HS-5 (cell line): ENCODE measurements at regions not wholly inside any gene's neighbourhood (a gene's known extent, or its start where the extent isn't known, plus 50 kb on each side); places are given as distances from the start of the nearest gene placed in this dataset.

Source experiments
- DNase-seq: peaks from one replicate; pipeline ENCODE4 v3.0.0-alpha.2; 2012; ENCODE audit warnings: low read depth

DNA sequence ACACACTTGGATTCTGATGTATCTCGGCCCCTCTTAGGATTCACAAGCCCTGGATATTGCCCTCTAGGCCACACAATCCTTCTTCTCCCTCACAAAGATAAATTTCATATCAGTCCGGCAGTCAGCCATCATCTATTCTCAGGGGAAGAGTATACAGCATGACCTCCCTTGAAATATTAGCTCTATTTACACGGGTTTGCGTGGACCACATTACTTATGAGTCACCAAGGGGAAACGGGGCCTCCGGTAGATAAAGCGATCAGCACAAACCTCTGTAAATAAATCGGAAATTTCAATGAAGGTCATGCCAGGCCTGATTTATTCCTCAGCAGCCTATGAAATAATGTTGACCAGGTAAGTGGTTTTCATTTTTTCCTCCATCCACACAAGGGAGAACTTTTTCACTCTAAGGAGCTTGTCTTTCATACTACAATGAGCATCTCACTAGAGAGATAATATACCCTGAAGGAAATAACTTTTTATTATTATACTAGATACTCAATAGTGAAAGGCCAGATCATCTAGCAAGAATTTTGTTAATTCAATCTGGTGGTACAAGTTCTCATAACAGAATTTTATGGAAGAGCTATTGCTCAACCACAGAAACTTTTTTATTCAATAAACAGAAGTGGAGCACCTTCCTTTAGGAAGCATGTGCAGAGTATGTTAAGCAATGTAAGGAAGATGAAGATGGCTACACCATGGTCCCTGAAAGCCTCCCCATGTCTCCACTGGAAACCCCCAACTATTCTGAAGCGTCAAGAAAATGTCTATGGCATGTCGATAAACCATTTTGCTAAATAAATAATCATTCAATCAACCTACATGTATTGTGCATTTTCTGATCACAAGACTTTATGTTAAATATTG is 125.2 kb upstream of the PIK3C3 start:
- DNase-seq = no peak

DNA sequence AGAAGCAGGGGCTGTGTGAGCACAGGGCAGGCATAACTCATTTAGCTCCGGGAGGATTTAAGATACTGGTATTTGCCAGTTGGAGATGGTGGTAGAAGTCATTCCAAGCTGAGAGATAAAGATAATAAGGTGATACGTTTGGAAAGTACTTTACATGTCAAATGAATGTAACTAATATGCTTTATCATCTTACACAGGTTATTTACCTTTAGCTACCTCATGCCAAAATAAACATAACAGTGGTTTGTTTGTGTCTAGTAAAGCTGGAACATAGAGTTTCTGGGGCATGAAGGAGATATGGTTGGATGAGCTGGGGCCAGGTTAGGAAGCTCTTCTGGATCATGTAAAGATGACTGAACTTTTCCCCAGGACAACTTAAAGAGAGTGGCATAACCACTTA is 126.9 kb upstream of the PIK3C3 start:
- DNase-seq = no peak

DNA sequence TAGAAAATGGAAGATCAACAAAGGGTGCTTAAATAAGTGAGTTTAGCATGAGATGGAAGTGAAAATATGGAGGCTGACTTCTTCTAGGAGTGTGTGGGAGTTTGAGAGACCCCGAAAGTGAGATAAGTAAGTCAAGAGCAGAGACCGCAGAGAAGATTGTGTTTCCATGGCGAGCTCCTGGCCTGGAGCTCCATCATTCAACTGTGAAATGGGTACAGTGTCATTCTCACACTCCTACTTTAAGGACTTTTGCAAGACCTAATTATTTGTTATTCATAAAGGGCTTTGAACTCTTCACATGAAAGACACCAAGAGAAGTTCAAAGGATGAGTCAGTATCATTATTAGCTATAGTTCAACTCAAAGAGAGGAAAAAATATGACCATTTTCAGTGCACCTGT is 134.2 kb upstream of the PIK3C3 start:
- no peak for DNase-seq

DNA sequence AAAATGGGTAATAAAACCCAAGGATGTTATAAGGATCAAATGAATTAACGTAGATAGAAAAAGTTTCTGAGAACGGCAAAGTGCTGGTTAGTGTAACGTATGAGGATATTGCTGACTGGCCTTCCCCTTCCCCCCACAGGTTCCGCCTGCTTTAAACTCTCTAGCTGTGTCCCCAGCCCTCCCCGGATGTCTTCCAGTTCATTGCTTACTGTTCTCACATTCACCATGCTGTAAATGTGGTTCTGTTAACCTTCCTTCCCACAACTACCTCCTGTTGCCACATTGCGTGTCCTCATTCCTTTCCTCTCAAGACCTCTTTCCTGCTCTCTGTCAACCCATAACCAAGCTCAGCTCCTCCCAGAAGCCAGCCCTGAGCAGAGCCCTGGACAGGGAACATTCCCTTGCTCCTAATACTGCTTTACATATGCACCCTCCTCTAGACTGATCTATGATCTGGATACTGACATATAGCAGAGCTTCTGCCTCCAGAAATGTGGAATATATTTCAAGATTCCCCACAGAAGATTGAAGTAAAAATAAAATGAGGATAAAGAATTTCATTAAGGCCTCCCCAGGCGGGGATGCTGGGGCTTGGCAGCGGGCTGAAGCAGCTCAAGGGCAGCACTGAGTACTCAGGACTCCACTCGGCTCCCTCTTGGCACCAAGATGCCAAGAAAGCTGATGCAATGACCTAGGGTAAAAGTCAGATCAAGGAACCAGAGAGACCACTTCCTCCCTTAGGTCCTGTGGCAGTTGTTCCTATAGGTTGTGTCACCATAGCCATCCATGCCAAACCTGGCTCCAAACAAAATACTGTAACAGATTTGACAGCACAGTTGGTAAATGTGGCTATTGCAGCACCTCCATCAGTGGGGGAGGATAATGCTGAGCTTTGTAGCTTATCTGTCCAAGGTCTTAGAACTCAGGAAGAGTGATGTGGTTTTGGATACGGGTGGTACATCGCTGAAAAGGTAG is 136.4 kb upstream of the PIK3C3 start:
- DNase-seq = no peak

DNA sequence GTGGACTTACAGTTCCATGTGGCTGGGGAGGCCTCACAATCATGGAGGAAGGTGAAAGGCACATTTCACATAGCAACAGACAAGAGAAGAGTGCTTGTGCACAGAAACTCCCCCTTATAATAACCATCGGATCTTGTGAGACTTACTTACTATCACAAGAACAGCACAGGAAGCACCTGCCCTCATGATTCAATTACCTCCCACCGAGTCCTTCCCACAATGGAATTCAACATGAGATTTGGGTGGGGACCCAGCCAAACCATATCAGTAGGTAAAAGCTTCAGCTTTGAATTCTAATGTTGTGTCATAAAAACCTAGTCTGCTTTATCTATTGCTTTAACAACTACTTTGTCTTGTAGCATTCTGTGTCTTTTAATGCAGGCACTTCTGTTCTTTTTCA is 140.4 kb upstream of the PIK3C3 start:
- no peak for DNase-seq

DNA sequence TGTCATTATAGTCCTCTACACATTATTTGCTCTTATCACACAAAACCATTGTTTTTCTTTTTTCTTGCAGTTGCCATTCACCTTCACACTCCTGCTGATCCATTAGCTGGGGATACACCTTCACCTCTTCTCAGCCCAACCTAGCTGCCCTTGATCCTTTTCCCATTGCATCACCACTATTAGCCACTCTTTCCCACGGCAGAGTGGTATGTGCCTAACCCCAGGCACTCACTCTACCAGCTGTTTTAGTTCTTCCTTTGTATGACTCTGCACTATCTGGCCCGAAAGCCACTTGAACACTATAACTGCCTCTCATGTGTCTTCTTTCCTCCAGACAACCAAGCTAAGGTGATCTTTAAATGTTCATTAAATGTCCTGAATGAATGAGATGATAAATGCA is 145.4 kb upstream of the PIK3C3 start:
- DNase-seq = no peak

DNA sequence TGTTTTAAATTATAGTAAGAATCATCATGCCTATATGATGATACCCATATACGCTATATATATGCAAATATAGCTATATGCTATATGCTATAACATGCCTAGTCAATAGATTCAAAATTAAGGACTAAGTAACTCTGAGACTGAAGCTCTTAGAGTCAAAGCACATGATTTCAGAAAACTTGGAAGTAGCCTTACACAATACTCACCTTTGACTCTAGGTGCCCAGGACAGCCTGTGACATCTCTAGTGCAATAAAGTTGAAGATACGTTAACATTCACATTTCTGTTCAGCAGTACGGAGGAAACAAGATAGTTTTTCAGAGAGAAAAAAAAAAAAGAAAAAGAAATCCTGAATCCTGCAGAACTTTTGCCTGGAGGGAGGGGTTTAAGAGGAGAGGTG is 149.7 kb upstream of the PIK3C3 start:
- no peak for DNase-seq

DNA sequence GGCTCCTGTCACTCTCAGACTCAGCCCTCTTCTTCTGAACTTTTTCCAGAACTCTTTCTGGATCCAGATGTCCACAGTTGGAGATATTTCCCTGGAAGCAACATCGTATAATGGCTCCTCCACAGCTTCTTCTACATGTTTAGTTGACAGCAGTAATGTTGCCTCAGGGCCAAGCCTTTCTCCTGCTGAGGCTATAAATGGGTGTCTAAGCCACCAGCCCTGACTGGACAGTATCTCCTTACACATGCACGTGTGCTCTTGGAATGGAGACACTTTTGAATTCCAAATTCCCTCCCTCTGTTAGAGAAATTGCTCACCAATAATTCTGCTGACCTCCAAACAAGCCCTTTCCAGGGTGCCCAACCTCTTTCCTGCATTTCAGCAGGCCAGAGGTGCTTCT is 156.2 kb upstream of the PIK3C3 start:
- no peak for DNase-seq

DNA sequence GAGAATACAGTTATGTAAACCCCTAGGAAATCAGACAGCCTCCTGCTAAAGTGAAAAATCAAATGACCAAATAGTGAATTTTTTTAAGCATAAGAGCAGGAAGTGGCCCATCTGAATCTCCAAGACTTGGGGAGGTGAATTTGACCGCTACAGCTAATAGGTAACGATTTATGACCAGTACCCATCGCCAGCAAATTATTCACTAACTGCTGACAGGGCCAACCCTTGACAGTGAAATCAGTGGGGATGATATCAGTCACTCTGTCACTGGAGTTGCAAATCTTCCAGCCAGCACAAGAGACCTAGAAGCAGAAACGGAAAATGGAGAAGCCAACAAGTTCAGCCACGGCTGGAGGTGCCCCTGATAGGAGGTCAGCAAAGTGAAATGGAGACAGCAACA is 164.3 kb upstream of the PIK3C3 start:
- DNase-seq = no peak

DNA sequence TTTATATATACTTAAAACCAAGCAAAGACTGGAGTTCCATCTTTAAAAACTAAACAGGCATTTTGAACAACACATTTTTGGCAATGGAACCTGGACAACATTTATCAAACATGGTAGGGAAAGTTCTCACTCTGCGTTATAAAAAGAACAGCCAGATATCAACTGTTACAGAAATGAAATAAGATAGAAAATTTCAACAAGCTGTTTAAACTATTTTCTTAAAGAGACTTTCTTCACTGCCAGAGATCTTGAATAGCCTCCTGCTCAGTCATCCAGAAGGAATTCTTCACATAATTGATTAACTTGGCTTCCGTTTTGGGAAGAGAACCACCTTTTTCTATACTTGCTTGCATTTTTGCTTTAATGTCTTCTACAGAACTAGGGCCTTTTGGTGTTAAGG is 166.0 kb upstream of the PIK3C3 start:
- no peak for DNase-seq

DNA sequence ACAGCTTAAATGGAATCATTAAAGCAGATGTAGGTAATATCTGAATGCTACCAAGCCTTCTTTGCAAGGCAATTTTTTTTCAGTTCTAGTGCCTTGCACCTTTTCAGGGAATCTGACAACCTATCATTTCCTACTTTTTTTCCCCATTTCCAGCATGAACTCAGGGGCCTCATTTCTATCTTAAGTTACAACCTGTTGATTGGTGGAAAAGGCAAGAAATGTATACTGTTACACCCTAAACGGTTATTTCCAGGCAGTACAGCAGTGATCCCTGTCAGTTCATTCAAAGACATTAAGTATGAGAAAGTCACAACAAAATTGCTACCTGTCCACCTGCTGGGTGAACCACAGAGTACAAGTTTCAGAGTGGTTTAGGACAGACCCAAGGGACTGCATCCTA is 171.2 kb upstream of the PIK3C3 start:
- DNase-seq = no peak

DNA sequence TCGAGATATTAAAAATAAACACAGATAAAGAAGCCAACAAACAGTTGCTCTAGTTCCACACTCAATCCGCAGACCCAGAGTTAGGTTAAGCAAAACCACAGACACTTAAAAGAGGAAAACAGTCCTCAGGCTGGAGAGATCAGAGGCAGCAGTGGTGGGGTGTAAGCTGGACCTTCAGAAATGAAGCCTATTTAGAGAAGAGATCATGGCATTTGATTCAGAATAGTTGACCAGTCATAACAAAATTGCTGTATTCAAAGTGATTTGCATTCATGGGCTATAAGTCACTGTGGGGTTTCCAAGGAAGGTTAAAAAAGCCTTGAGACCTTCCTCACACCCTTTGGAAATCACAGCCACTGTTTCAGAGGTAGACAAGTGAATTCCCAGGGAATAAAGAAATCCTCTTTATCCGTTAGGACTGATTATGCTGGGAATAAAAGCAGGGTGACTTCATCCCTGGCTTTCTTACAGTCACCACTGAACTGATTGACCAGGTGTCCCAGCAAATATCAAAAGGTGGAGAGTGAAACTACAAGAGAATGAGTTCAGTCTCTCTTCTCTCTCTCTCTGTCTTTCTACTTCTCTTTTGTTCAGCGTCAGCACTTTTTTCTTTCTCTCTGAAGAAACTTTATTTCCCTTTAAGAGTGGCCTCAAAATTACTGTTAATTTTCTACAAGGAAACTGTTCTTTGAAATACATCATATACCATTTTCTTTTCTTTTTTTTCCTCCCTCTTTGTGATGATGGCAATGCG is 171.8 kb upstream of the PIK3C3 start:
- no peak for DNase-seq

DNA sequence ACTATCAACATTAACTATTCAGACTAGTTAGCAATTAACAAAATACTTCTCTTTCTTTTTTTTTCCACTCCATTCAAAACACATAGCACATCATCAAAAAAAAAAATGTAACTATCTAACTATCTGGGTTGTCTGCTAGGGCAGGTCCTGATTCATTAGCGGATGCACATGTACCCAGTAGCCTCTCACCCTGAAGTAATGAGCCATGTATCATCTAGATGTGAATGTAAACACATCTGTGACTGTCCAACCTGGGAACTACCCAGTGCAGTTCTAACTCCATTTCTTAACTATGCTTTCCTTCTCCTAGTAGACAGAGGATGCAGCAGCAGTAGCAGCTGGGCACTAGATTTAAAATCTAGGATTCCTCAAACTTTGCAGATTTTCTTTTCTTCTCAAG is 183.1 kb upstream of the PIK3C3 start:
- DNase-seq = no peak

DNA sequence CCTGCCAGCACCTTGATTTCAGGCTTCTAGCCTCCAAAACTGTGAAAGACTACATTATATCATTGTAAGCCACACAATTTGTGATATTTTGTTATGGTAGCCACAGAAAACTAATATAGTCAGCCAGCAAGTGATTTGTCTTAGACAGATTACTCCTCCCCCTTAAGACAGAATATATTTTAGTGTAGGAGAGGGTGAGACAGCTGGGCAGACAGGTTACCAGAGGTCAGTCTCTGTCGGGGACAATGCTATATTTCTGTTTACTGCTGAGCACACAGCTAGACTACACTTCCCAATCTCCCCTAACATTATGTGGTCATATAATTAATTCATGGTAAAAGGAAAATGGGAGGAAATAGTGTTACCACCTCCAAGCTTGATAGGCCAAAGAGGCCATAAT is 185.8 kb upstream of the PIK3C3 start:
- DNase-seq = no peak

DNA sequence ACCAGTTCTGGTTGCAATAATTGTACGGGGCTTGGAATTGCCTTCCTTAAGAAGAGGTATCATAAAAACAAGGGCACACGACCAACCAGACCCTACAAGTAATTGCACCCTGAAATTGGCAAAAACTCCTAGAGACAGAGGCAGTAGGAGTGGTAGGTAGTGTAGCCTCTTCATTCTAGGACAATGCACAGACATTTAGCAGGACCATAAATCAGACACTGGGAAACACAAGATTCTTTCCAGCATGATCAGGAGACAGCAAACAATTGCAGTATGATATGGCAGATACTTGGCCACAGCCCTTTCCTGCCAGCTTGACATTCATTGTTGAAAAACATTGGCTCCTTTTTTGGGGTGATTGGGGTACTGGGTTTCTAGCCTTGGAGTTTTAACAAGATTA is 186.6 kb upstream of the PIK3C3 start:
- DNase-seq = no peak

DNA sequence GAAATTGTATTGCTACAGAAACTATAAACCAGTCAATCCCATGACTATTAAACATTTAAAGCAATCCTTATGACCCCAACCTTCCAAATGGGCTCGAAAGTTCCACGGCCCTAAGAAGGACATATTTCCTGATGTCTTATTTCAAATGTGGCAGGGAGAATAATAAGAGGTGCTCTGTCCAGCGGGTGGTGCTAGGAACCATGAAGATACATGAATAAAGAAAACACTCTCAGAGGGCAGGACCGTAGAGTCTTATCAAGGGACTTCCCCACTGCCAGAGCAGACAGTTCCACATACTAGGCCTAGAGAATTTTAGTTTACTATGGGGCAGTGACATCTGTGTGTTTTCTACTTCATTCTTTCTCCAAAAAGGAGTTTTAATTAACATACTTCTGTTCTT is 187.1 kb upstream of the PIK3C3 start:
- DNase-seq = no peak

DNA sequence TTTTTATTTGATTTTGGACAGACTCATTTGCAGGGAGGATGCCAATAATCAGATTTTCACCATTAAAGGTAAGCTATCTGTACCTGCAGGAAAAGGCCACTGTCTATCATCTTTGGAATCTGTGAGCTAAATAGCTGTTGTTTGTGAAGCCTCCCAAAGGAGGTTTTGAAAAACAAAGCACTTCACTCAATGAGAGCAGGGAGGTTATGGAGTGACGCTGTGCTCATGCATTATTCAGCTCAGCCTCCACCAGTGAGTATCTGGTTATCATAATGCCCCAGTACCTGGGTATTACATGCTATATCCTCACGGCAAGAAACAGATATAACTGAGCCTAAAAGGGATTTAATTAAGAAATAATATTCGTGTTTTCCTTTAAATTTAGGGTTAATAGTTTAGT is 189.6 kb upstream of the PIK3C3 start:
- DNase-seq = no peak

DNA sequence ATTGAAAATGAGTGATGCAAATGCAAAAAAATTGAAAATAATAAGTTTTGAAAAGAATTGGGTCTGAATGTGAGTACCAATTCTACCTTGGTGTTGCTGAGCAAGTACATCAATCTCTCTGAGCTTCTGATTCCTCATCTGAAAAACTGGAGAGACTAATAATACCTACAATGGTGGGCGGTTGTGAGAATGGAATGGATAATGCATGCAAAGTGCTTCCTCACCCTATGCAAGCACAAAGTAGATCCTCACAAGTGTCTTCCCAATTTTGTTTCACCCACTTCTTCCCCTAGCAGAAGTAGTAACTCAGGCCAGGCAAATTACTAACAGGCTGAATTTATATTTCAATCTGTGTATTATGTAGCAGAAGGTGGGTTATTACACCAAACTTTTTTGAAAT is 191.7 kb upstream of the PIK3C3 start:
- no peak for DNase-seq

DNA sequence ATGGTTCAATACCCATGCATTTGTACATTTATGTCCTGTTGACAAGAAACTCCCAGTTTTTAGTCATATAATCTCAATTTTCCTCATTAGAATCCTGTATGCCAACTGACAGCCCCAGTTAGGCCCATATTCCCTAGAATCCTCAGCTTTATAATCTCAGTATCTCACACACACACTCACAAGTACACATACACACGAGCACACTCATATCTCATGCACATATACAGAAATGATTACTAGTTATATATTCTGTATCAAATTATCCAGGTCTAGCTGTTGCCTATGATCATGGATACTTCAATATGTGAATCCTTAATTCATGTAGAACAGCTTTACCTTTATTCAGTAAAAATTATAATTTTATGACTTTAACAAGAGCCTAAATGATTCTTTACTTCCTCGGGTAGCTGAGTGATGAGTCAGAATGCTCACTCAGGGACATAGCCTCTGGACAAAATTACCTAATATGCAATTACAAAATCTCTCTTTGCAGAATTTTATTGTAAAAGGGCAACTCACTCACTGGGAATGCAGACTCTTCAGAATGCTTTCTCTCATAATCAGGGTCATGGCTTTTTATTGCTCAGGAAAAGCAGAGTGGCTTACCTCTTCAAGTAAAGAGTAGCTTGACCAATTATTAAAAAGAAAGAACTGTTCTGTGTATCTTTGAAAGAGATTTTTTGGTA is 193.6 kb upstream of the PIK3C3 start:
- peak; percentile 73 for DNase-seq

DNA sequence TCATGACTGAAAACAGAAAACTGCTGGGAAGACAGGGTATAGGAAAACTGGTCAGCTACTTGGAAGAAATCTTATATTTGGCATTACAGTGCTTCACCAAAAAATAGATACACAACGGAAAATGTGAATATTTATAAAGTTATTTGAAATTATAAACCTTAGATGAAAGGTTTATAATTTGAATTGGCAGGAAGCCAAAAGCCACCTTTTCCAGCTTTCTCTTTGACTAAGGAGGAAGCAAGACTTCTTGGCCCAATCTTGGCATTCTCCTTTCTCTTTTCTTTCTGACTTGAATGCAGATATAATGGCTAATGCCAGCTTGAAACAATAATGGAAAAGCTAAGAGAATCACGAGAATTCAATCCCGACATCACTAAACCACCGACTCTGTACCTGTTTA is 196.5 kb upstream of the PIK3C3 start:
- no peak for DNase-seq

DNA sequence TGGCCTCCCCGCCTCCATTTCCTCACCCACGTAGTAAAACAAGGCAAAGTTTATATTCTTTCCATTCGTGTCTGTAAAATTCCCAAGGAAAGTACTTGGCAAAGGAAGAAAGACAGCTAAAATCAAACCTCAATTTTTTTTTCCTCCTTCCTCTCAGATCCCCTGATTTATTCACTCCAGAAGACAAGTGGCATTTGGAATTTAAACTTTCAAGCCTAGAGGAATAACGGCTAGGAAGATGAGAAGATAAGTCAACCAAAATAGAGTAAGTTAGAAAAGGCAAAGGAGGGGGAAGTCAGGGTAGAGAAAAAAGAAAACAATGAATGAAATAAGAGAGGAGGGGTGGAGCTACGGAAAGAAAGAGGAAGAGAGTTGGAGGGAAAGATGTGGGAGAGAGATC is 198.9 kb upstream of the PIK3C3 start:
- DNase-seq = no peak

DNA sequence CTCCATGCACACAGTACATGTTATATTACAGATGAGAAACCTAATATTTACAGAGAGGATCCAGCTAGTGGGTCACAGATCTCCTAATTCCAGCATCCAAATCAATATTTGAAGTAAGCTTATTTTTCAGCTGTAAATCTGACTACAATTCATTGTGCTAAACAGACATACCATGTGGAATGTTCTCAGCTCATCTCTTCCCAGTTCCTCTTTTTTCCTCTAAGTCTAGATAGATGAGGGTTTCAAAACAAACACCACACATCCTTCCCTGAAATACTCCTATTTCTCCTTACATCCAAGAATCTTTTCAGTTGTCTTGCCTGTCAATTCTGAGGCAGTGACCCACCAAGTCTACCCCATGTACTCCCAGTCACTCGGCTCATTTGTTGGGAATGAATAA is 200.7 kb upstream of the PIK3C3 start:
- DNase-seq = no peak
